ENCODE measurements at regions not wholly inside any gene's neighbourhood (a gene's known extent, or its start where the extent isn't known, plus 50 kb on each side); places are given as distances from the start of the nearest gene placed in this dataset.

DNA sequence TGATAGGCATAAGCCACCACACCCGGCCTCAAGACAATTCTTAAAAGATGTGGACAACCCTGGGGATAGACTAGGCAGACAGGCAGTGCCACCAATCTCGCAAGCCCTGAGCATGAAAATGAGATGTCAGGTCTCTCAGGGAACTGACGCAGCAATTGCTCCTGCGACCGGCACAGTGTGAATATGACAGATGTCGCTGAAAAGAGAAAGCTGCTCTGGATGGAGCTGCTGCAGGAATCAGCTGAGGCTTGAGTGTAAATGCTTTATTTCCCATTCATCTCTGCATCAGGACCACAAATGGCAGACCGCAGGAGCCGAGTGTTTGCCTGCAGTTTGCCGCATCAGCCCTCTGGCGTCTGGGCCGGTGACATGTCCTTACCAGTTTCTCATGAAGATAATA is 68.4 kb downstream of the TFAP2C start:
- no peak overlapping the region for H3K4me3 Mint-ChIP-seq
- no peak overlapping the region for H3K27ac Mint-ChIP-seq
- no peaks in the 10 kb centered on the region for H3K36me3 Mint-ChIP-seq (ENCODE audit: low read depth)
- H3K4me1 Mint-ChIP-seq: peaks cover 5% of the 10 kb centered on the region
- peaks cover 2% of the 10 kb centered on the region for H3K9me3 Mint-ChIP-seq
- no peak for TF ChIP-seq CTCF (IDR thresholded peaks at IDR 0.05; ENCODE audit: unreplicated experiment in 3 of 3)
- peaks cover 3% of the 10 kb centered on the region for H3K27me3 Mint-ChIP-seq (ENCODE audit: low read depth)

- peaks cover 5% of the 10 kb centered on the region for H3K4me1 Mint-ChIP-seq
- no peaks in the 10 kb centered on the region for H3K36me3 Mint-ChIP-seq (ENCODE audit: low read depth)
- no peak for TF ChIP-seq CTCF (IDR thresholded peaks at IDR 0.05; ENCODE audit: unreplicated experiment in 3 of 3)
- H3K4me3 Mint-ChIP-seq: no peak overlapping the region
- H3K9me3 Mint-ChIP-seq: no peaks in the 10 kb centered on the region
- no peaks in the 10 kb centered on the region for H3K27me3 Mint-ChIP-seq (ENCODE audit: low read depth)
- H3K27ac Mint-ChIP-seq: no peak overlapping the region
Measured at GRCh38 chr20:56698297-56698696, 69.2 kb downstream of the TFAP2C start.

- Mint-ChIP-seq H3K4me1 (peaks cover 5% of the 10 kb centered on the region), H3K4me3 (no peak overlapping the region), H3K27ac (no peak overlapping the region), H3K9me3 (no peaks in the 10 kb centered on the region), H3K36me3 (ENCODE audit: low read depth) (no peaks in the 10 kb centered on the region), H3K27me3 (ENCODE audit: low read depth) (no peaks in the 10 kb centered on the region)
- TF ChIP-seq CTCF (IDR thresholded peaks at IDR 0.05; ENCODE audit: unreplicated experiment in 3 of 3): no peak
Measured at GRCh38 chr20:56698749-56699148, 69.6 kb downstream of the TFAP2C start.

DNA sequence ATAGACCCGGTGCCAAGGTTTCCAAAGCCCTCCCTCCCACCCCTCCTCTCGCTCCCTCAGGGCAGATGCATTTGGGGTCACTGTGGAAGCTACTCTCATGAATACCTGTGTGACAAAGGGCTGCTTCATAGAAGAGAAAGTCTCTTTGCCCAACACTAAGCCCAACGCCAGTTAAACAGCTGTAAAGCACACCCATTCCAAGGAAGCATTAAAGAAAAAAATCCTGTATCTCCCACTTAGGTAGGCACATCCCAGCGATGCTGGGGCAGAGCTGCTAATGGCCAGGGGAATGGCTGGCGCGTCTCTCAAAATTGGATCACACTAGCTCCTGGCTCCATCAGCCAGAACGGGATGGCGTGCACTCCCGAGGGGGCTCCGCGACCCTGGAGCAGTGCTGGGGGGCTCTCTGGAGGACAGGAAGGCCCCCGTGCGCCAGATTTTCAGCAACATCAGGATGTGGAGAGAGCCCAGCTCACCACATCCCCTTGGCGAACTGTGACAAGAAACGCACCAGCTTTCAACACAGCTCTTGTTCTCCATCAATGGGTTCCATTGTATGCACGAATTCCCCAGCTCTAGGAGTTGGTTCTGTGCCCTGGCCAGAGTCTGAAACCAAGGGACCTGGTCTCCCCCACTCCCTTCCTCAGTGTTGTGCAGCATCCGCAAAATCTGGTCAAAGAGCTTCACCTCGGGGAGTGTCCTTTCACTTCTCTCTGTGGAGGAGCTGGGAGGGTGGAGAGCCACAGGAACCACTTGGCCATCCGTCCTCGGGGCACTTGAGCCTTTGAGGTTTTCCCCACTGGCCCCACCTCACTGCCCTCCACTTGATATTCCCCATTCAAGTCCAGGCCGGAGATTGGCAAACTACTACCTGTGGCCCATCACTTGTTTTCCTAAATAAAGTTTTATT is 74.1 kb downstream of the TFAP2C start:
- no peak overlapping the region for H3K27ac Mint-ChIP-seq

GRCh38 chr20:56706867-56707360 is 77.8 kb downstream of the TFAP2C start:
- no peak for TF ChIP-seq CTCF (IDR thresholded peaks at IDR 0.05; ENCODE audit: unreplicated experiment in 3 of 3)
- Mint-ChIP-seq H3K4me1 (peaks cover 8% of the 10 kb centered on the region), H3K4me3 (no peak overlapping the region), H3K9me3 (no peaks in the 10 kb centered on the region), H3K27me3 (ENCODE audit: low read depth) (peaks cover 5% of the 10 kb centered on the region), H3K36me3 (ENCODE audit: low read depth) (no peaks in the 10 kb centered on the region), H3K27ac (no peak overlapping the region)

More for the DNA sequence above, 74.1 kb downstream of the TFAP2C start:
- Mint-ChIP-seq H3K9me3 (no peaks in the 10 kb centered on the region), H3K36me3 (ENCODE audit: low read depth) (no peaks in the 10 kb centered on the region), H3K27me3 (ENCODE audit: low read depth) (no peaks in the 10 kb centered on the region), H3K4me3 (no peak overlapping the region), H3K4me1 (peaks cover 5% of the 10 kb centered on the region)
- TF ChIP-seq CTCF (IDR thresholded peaks at IDR 0.05; ENCODE audit: unreplicated experiment in 3 of 3): no peak

- TF ChIP-seq CTCF (IDR thresholded peaks at IDR 0.05; ENCODE audit: unreplicated experiment in 3 of 3): no peak
- no peak overlapping the region for H3K4me3 Mint-ChIP-seq
- H3K9me3 Mint-ChIP-seq: no peaks in the 10 kb centered on the region
- H3K27ac Mint-ChIP-seq: no peak overlapping the region
- H3K27me3 Mint-ChIP-seq (ENCODE audit: low read depth): peaks cover 9% of the 10 kb centered on the region
- H3K4me1 Mint-ChIP-seq: peaks cover 8% of the 10 kb centered on the region
- no peaks in the 10 kb centered on the region for H3K36me3 Mint-ChIP-seq (ENCODE audit: low read depth)
Measured at GRCh38 chr20:56708991-56709390, 79.9 kb downstream of the TFAP2C start.

All from nephron (organoid).